Mammary epithelial cell (primary cell): ENCODE measurements at regions not wholly inside any gene's neighbourhood (a gene's known extent, or its start where the extent isn't known, plus 50 kb on each side); places are given as distances from the start of the nearest gene placed in this dataset.

Experiments used
- EZH2 ChIP-seq: IDR thresholded peaks from 2 replicates; pipeline ENCODE4 v1.6.1; 2012; ENCODE audit warnings: low read length, inconsistent platforms, borderline replicate concordance
- TF ChIP-seq, protein P1 (sequence below), 2 donors: IDR thresholded peaks in 1 of 2; conservative IDR thresholded peaks in 1 of 2; 2 replicates each; pipeline ENCODE4 v1.5.1; 2011 to 2012; ENCODE audit warnings: inconsistent platforms in 2 of 2, low read length in 2 of 2, mild to moderate bottlenecking in 2 of 2, control low read depth in 1 of 2, low read depth in 1 of 2; ENCODE audit not compliant: insufficient read depth in 1 of 2; ENCODE audit errors: extremely low read depth in 1 of 2

DNA sequence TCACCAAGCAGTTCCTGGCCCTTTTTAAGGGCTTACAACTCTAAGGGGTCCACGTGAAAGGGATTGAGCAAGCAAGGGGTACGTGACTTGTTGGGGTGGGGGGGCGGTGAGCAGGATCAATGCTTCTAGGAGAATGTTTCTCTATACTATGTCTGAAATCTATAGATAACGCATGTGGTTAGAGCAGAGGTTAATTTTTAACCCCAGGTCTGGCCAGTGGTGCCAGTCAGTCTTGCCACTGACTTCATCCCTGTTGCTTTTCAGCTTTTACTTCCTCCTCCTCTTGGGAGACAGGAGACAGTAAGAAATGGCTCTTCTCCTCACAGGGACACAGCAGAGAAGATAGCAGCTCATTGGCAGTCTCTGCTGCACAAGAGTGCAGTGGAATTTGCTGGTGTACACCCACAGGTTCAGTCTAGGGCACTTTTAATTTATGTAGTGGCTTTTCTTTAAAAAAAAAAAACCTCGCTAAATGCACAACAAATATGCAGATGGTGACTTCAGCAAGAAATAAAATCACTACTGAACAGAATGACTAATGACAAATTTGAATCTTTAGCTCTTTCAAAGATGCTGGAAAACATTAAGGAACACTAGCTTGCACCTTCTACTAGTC is 190.5 kb downstream of the CCNG2 start:
- TF ChIP-seq EZH2 = no peak
- TF ChIP-seq, protein P1, sequence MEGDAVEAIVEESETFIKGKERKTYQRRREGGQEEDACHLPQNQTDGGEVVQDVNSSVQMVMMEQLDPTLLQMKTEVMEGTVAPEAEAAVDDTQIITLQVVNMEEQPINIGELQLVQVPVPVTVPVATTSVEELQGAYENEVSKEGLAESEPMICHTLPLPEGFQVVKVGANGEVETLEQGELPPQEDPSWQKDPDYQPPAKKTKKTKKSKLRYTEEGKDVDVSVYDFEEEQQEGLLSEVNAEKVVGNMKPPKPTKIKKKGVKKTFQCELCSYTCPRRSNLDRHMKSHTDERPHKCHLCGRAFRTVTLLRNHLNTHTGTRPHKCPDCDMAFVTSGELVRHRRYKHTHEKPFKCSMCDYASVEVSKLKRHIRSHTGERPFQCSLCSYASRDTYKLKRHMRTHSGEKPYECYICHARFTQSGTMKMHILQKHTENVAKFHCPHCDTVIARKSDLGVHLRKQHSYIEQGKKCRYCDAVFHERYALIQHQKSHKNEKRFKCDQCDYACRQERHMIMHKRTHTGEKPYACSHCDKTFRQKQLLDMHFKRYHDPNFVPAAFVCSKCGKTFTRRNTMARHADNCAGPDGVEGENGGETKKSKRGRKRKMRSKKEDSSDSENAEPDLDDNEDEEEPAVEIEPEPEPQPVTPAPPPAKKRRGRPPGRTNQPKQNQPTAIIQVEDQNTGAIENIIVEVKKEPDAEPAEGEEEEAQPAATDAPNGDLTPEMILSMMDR (conservative IDR thresholded peaks at IDR 0.05 in 1 of 2, IDR thresholded peaks at IDR 0.05 in 1 of 2; ENCODE audit: extremely low read depth in 1 of 2, insufficient read depth in 1 of 2, low read depth in 1 of 2, low read length in 2 of 2) = no peak
